MCF 10A (cell line): ENCODE measurements at regions not wholly inside any gene's neighbourhood (a gene's known extent, or its start where the extent isn't known, plus 50 kb on each side); places are given as distances from the start of the nearest gene placed in this dataset.

ENCODE experiments used
- BruUV-seq: library from RNA; stranded (reverse); fragments of 400-500 nt; replicated peaks from 2 replicates; lab custom pipeline; 2021; lab: Mats Ljungman, UMichigan
- CTCF ChIA-PET: fragments of 300-600 bp; sonication (Branson Sonifier 250); formaldehyde crosslinking; extraction: SDS; loops from one replicate; lab custom pipeline; 2021; ENCODE audit warnings: antibody characterized with exemption, inconsistent platforms; lab: Yijun Ruan, JAX
- POLR2A ChIA-PET: fragments of 300-600, 350-650 bp; sonication (Branson Sonifier 250); formaldehyde crosslinking; extraction: SDS; loops from one replicate; lab custom pipeline; 2020; ENCODE audit warnings: antibody characterized with exemption, inconsistent platforms; lab: Yijun Ruan, JAX
- DNase-seq: peaks from one replicate; pipeline ENCODE4 v3.0.0-alpha.2; 2018; ENCODE audit not compliant: unreplicated experiment
- H3K27ac Mint-ChIP-seq: one replicate; pipeline ENCODE4 v1.8.0; 2022; ENCODE audit warnings: mild to moderate bottlenecking, low read depth, mixed read lengths; ENCODE audit not compliant: unreplicated experiment
- H3K27me3 Mint-ChIP-seq: one replicate; pipeline ENCODE4 v1.8.0; 2022; ENCODE audit warnings: mixed read lengths; ENCODE audit not compliant: insufficient read depth, unreplicated experiment
- H3K36me3 Mint-ChIP-seq: one replicate; pipeline ENCODE4 v1.8.0; 2022; ENCODE audit warnings: mild to moderate bottlenecking, moderate library complexity, mixed read lengths; ENCODE audit not compliant: insufficient read depth, unreplicated experiment
- H3K4me1 Mint-ChIP-seq: one replicate; pipeline ENCODE4 v1.8.0; 2022; ENCODE audit warnings: mixed read lengths; ENCODE audit not compliant: insufficient read depth, unreplicated experiment
- H3K4me3 Mint-ChIP-seq: one replicate; pipeline ENCODE4 v1.8.0; 2022; ENCODE audit warnings: mild to moderate bottlenecking, moderate library complexity, mixed read lengths; ENCODE audit not compliant: unreplicated experiment
- H3K9me3 Mint-ChIP-seq: one replicate; pipeline ENCODE4 v1.8.0; 2022; ENCODE audit warnings: mixed read lengths; ENCODE audit not compliant: unreplicated experiment
- CTCF ChIP-seq: fragments of 200-600 bp; IDR thresholded peaks from one replicate; pipeline ENCODE4 v1.8.0; 2022; ENCODE audit warnings: antibody characterized with exemption, mild to moderate bottlenecking; ENCODE audit not compliant: unreplicated experiment
- intact Hi-C: fragments of 100-400 bp; cut with micrococcal nuclease; formaldehyde crosslinking; loops from 2 replicates; pipeline ENCODE4 v1.14.1; 2022

GRCh38 chr6:170186941-170187668 is 103.8 kb downstream of the DLL1 start:
- H3K27ac Mint-ChIP-seq, result no peak overlapping the region
- no peaks in the 10 kb centered on the region for H3K36me3 Mint-ChIP-seq
- no peak for TF ChIP-seq CTCF
- no peak overlapping the region for H3K4me3 Mint-ChIP-seq
- peaks cover 9% of the 10 kb centered on the region for H3K9me3 Mint-ChIP-seq
- intact Hi-C loops, result no loop called here
- no peaks in the 10 kb centered on the region for H3K4me1 Mint-ChIP-seq
- DNase-seq, result no peak
- CTCF ChIA-PET, result interaction anchor here (0.6 kb wide), 1 partner anchor 87 kb away, joined by 3 read pairs; no protein-coding TSS in a partner anchor
- peaks cover 9% of the 10 kb centered on the region for H3K27me3 Mint-ChIP-seq
- POLR2A ChIA-PET, result interaction anchor here (0.7 to 0.9 kb wide), 2 partner anchors 9 to 219 kb away, joined by 3 read pairs; no protein-coding TSS in a partner anchor
- BruUV-seq, result no TSS peak

GRCh38 chr6:170186006-170186935 is 104.6 kb downstream of the DLL1 start:
- no TSS peak for BruUV-seq
- ChIA-PET CTCF (interaction anchor here (0.5 to 0.8 kb wide), 3 partner anchors 39 to 469 kb away, joined by 3 to 4 read pairs (median 3); no protein-coding TSS in a partner anchor), POLR2A (interaction anchor here (0.9 kb wide), 1 partner anchor 9 kb away, joined by 3 read pairs; no protein-coding TSS in a partner anchor)
- no peak overlapping the region for H3K27ac Mint-ChIP-seq
- peaks cover 9% of the 10 kb centered on the region for H3K9me3 Mint-ChIP-seq
- no peak overlapping the region for H3K4me3 Mint-ChIP-seq
- intact Hi-C loops, result no loop called here
- DNase-seq, result peak; percentile 38
- H3K4me1 Mint-ChIP-seq, result no peaks in the 10 kb centered on the region
- H3K27me3 Mint-ChIP-seq, result peaks cover 14% of the 10 kb centered on the region
- no peak for TF ChIP-seq CTCF
- no peaks in the 10 kb centered on the region for H3K36me3 Mint-ChIP-seq

- Mint-ChIP-seq H3K27ac (no peak overlapping the region), H3K4me1 (no peaks in the 10 kb centered on the region), H3K27me3 (peaks cover 14% of the 10 kb centered on the region), H3K36me3 (no peaks in the 10 kb centered on the region), H3K9me3 (peaks cover 9% of the 10 kb centered on the region), H3K4me3 (no peak overlapping the region)
- no peak for TF ChIP-seq CTCF
- CTCF ChIA-PET, result interaction anchor here (0.5 to 0.8 kb wide), 2 partner anchors 40 to 468 kb away, joined by 3 to 4 read pairs; no protein-coding TSS in a partner anchor
- no TSS peak for BruUV-seq
- intact Hi-C loops, result no loop called here
- POLR2A ChIA-PET, result no interaction called here
- no peak for DNase-seq
These were observed 105.5 kb downstream of the DLL1 start for GRCh38 chr6:170185175-170185978.
